ENCODE measurements at regions not wholly inside any gene's neighbourhood (a gene's known extent, or its start where the extent isn't known, plus 50 kb on each side); places are given as distances from the start of the nearest gene placed in this dataset.
A peak's percentile ranks its signal among the peaks of the same experiment; 100 is the strongest.

- TF ChIP-seq REST (IDR thresholded peaks at IDR 0.05) (no peak), BHLHE40 (IDR thresholded peaks at IDR 0.05; ENCODE audit: low read depth, low read length) (0 out of 2 replicates have a peak, but pooled peaks have one; percentile 39)
Observed at GRCh38 chr7:81161451-81162075, 242.7 kb upstream of the SEMA3C start (continued).

GRCh38 chr7:81159402-81159801, 240.6 kb upstream of the SEMA3C start:
- ChIA-PET CTCF (no interaction called here), POLR2A (interaction anchor here (2.9 kb wide), 1 partner anchor 240 kb away, joined by 16 read pairs; the partner anchor contains the start of gene SEMA3C)
- ATAC-seq (peak; percentile 41 to 55; a peak in 3 of 6 replicates), FAIRE-seq (peak; percentile 94), DNase-seq (ENCODE audit: low read depth in 1 of 2, low spot score in 1 of 2) (peak; percentile 38 to 66)
- no peak for TF ChIP-seq EHMT2 (IDR thresholded peaks at IDR 0.05; ENCODE audit: low read depth)
- peak; percentile 89 for TF ChIP-seq GATA3 (IDR thresholded peaks at IDR 0.05; ENCODE audit: borderline replicate concordance)
- peak; percentile 58; the same call in 1 of the 2 replicates for TF ChIP-seq FOSL2 (IDR thresholded peaks at IDR 0.05)
- TF ChIP-seq FOSL2 (CRISPR knock-in tag; IDR thresholded peaks at IDR 0.05) = peak; percentile 86
- TF ChIP-seq JUNB (IDR thresholded peaks at IDR 0.05) = peak; percentile 32; the same call in 1 of the 2 replicates
- no peak overlapping the region for H3K4me3 ChIP-seq
- peak overlapping the region; percentile 74 for H3K4me2 ChIP-seq
- peaks cover 87% of the 10 kb centered on the region for H3K4me1 ChIP-seq
- 15% methylated on average over 2 of the region's 2 CpGs for WGBS (ENCODE audit: missing lambda C conversion rate)
- no peaks in the 10 kb centered on the region for H3K9me3 ChIP-seq
- H3K27ac ChIP-seq = peak overlapping the region; percentile 86 to 92

- peak in 1 of 2 experiments; percentile 23 for DNase-seq (ENCODE audit: low read depth in 1 of 2, low spot score in 1 of 2)
- WGBS (ENCODE audit: missing lambda C conversion rate) = 43% methylated on average over 3 of the region's 3 CpGs
Observed at GRCh38 chr7:81158189-81158588, 239.3 kb upstream of the SEMA3C start.

More at GRCh38 chr7:81158189-81158588, 239.3 kb upstream of the SEMA3C start:
- Histone ChIP-seq H3K4me3 (no peak overlapping the region), H3K27ac (peak overlapping the region; percentile 77 to 86), H3K9me3 (no peaks in the 10 kb centered on the region), H3K4me2 (peak overlapping the region; percentile 74), H3K4me1 (peaks cover 85% of the 10 kb centered on the region)
- ATAC-seq (no peak), FAIRE-seq (peak; percentile 90)
- POLR2A ChIA-PET = interaction anchor here (2.9 kb wide), 1 partner anchor 239 kb away, joined by 16 read pairs; the partner anchor contains the start of gene SEMA3C
- TF ChIP-seq E2F6 (IDR thresholded peaks at IDR 0.05; ENCODE audit: borderline replicate concordance, low read depth) = no peak
- no peak for TF ChIP-seq FOSB (CRISPR knock-in tag; IDR thresholded peaks at IDR 0.05)
- TF ChIP-seq RAD21 (conservative IDR thresholded peaks at IDR 0.05 in 1 of 2, IDR thresholded peaks at IDR 0.05 in 1 of 2) = no peak
- TF ChIP-seq MAZ (IDR thresholded peaks at IDR 0.05; ENCODE audit: borderline replicate concordance, low read depth, low read length) = no peak
- peak; percentile 34; the same call in 1 of the 2 replicates for TF ChIP-seq GATA3 (IDR thresholded peaks at IDR 0.05; ENCODE audit: borderline replicate concordance)
- no peak for TF ChIP-seq RFX5 (IDR thresholded peaks at IDR 0.05)
- no peak for TF ChIP-seq BHLHE40 (IDR thresholded peaks at IDR 0.05; ENCODE audit: low read depth, low read length)
- no peak for TF ChIP-seq REST (IDR thresholded peaks at IDR 0.05)
- TF ChIP-seq HMGXB4 (CRISPR knock-in tag; IDR thresholded peaks at IDR 0.05; ENCODE audit: borderline replicate concordance) = no peak
- CTCF ChIA-PET = no interaction called here
